GM21447 (cell line): ENCODE measurements at regions not wholly inside any gene's neighbourhood (a gene's known extent, or its start where the extent isn't known, plus 50 kb on each side); places are given as distances from the start of the nearest gene placed in this dataset.

ENCODE experiments used
- ATAC-seq: cut with Tn5 transposase; IDR thresholded peaks from one replicate; pipeline ENCODE4 v1.9.1; 2021; ENCODE audit not compliant: unreplicated experiment

- ATAC-seq: no peak
These were observed 117.0 kb upstream of the CCDC54 start for GRCh38 chr3:107260207-107260606.

DNA sequence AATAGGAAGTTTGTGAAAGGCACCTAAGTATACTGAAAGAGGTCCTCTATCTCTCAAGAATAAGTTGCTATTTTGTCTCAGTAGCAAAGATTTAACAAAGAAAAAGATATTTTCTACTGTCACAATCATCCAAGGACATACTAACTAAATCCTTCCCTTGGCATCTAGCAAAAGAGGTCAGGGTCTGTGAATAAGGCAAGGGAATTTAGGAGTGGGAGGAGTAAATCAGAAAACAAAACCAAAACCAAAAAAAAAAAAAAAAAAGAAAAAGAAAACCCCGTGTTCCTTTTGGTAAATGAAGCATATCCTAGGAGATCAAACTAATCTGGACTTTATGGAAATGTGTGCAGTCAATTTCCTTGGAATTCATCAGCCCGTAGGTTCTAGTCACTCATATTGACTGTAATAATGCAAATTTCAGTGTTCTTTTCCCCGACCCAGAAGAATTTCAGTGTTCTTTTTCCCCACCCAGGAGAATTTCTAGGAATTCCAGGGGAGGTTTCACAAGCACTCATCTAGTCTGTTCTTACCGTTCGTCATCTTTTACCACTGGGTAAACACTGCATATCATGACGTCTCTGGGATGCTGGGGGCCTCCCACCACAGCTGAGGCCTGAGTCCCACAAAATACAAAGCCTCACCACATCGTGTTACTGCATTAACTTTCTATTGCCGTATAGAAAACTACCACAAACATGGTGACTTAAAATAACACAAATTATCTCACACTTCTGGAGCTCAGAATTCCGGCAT, 113.8 kb upstream of the CCDC54 start:
- ATAC-seq: no peak

- no peak for ATAC-seq
These were observed 112.4 kb upstream of the CCDC54 start for GRCh38 chr3:107264888-107265287.

GRCh38 chr3:107265526-107265925, 111.7 kb upstream of the CCDC54 start:
- ATAC-seq: no peak

- no peak for ATAC-seq
These were observed 108.8 kb upstream of the CCDC54 start for GRCh38 chr3:107268469-107268868.

DNA sequence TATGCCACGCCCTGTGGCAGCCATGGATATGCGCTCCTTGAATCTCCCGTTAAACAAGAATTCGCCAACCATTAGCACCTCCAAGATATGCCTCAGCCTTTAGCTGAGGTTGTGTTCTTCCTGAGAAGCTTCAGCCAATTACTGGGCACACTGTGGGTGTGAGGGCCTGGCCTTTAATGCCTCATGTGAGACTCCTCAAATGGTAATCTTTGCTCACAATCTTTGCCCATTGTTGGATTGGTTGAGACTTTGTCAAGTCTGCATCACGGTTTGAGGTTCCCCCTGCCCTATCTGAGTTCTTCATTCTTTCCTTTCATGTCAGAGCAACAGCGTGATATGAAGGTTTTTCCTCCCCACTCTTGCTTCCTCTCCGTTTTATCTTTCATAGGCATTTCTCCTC, 108.1 kb upstream of the CCDC54 start:
- no peak for ATAC-seq

GRCh38 chr3:107271787-107272387, 105.4 kb upstream of the CCDC54 start:
- no peak for ATAC-seq

DNA sequence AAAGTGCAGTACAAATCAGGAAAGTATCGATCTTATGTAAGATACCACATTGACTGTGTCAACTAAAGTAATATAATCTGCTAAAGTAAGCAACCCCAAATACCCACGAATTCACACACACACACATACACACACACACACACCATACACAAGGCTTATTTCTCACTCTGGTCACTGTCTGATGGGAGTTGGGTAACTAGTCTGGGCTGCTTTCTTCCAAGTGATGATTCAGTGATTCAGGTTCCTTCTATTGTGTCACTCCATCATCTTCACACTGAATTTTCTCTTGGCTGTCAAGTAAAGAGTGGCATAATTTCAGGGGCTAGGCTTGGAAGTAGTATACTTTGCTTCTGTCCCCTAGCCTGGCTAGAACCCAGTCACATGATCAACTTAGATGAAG, 104.8 kb upstream of the CCDC54 start:
- ATAC-seq: no peak

- ATAC-seq: no peak
These were observed 104.4 kb upstream of the CCDC54 start for GRCh38 chr3:107272885-107273284.

GRCh38 chr3:107273771-107274170, 103.5 kb upstream of the CCDC54 start:
- ATAC-seq: no peak

GRCh38 chr3:107275511-107275910, 101.7 kb upstream of the CCDC54 start:
- ATAC-seq: no peak

GRCh38 chr3:107283948-107284347, 93.3 kb upstream of the CCDC54 start:
- ATAC-seq: no peak

- no peak for ATAC-seq
These were observed 92.6 kb upstream of the CCDC54 start for GRCh38 chr3:107284612-107285011.

- no peak for ATAC-seq
These were observed 92.0 kb upstream of the CCDC54 start for GRCh38 chr3:107285197-107285596.

DNA sequence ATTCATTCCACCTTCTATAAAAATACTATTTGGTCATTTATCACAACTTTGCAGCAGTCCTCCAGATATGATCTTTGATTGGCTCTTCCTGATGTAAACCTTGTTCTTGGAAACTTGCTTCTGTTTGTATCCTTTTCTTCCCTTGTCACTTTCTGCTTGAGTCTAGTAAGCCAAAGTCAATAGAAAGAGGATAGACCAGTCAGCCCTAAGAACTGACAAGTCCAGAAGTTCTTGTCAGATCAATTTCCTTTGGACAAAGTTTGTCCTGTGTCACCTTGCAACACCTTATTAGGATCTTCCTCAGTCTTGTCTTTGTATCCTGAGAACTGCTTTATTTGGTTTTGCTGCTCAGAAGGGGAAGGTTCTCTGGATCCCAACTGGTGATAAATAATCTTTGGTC, 87.9 kb upstream of the CCDC54 start:
- ATAC-seq: no peak

DNA sequence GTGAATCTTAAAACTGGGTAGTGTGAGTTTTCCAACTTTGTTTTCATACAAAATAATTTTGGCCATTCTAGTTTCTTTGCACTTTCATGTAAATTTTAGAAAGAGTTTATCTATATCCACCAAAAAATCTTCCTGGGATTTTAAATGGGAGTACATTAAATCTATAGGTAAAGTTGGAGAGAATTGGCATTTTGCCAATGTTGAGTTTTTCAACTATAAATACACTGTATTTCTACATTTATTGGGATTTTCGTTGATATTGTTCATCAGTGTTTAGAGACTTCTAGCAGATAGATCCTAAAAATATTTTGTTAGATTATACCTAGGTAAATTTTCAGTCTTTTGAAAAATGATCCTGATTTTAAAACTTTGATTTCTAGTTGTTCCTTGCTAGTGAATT, 83.1 kb upstream of the CCDC54 start:
- ATAC-seq: no peak

- no peak for ATAC-seq
These were observed 79.6 kb upstream of the CCDC54 start for GRCh38 chr3:107297597-107297996.

- ATAC-seq: no peak
These were observed 70.0 kb upstream of the CCDC54 start for GRCh38 chr3:107307205-107307604.

GRCh38 chr3:107308716-107309115, 68.5 kb upstream of the CCDC54 start:
- ATAC-seq: no peak

DNA sequence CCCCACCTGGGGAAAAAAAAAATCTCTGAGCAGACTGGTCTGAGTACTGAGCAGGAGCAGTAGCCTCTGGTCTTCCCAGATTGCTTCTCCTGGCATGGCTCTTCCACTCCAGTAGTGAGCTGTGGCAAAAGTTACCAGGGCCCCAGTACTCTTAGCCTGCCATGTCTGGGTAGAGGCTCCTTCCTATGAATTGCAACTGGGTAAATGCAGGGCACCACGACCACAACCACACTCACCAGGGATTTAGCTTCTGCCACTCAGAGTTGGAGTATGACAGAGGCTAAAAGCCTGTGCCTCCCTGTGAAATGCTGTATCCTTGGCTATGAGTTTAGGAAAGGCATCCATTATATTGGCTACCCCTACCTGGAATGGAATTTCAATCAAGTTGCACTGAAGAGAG, 67.9 kb upstream of the CCDC54 start:
- no peak for ATAC-seq

- no peak for ATAC-seq
These were observed 63.5 kb upstream of the CCDC54 start for GRCh38 chr3:107313711-107314110.

- ATAC-seq: no peak
These were observed 62.1 kb upstream of the CCDC54 start for GRCh38 chr3:107315141-107315540.

DNA sequence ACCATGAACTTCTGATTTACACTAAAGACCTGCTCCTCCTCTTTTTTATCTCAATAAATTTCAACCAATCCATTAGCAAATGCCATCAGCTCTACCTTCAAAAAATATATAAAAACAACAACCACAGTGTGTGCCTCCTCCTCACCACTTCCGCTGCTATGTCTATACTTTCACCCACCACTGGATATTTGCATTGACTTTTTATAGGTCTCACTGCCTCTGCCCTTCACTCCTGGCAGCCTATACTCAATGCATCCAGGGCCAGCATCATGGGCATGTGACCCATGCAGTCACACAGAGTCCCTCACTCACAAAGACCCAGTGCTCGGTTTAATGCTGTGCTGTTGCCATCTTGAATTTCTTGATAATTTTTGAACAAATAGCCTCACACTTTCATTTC, 53.5 kb upstream of the CCDC54 start:
- no peak for ATAC-seq
